HG03342 (cell line): ENCODE measurements at regions not wholly inside any gene's neighbourhood (a gene's known extent, or its start where the extent isn't known, plus 50 kb on each side); places are given as distances from the start of the nearest gene placed in this dataset.
"Not testable (repeated sequence)": the region's sequence is repeated elsewhere in the genome, so short reads cannot be mapped to it uniquely, and the experiment has no call there.

Experiments used
- ATAC-seq: cut with Tn5 transposase; IDR thresholded peaks from one replicate; pipeline ENCODE4 v1.9.1; 2021; ENCODE audit warnings: mild to moderate bottlenecking, moderate library complexity; ENCODE audit not compliant: unreplicated experiment

DNA sequence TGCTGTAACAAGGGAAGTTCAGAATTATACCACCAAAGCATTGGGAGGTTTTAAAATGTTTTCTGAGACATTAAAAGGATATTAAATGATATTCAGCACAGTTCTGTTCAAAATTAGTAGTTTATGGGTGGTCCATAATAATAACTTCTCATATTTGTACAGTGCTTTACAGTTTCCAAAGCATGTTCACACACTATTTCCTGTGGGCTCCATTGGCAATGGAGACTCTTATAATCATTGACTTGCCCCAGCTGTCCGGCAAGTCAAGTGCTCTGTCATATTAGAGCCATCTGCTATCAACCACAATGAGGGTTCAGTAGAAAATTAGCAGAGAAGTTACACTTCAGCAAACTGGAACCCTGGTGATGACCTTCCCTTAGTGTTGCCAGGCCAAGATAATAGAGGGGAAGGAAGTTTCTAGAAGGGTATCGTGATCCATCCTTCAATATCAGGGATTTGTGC, 526.6 kb upstream of the CCDC196 start:
- ATAC-seq: peak; percentile 72

DNA sequence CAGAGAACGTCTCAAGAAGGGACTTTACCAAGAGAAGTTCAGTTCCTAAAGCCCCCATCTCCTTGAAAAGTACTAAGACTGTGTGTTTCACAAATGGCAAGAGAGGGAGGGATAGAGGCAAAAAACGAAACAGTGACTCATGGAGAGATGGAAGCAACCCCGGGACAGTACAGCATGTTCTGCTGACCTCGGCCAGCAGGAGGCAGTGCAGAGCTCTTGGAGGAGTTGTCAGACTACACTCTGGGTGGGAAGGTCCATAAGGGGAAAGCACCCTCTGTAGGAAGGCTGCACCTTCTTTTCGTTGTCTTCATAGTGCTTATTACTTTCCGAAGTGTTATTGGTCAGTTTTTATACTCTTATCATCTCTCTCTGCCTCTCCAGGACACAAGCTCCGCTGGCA, 525.2 kb upstream of the CCDC196 start:
- ATAC-seq: peak; percentile 61

DNA sequence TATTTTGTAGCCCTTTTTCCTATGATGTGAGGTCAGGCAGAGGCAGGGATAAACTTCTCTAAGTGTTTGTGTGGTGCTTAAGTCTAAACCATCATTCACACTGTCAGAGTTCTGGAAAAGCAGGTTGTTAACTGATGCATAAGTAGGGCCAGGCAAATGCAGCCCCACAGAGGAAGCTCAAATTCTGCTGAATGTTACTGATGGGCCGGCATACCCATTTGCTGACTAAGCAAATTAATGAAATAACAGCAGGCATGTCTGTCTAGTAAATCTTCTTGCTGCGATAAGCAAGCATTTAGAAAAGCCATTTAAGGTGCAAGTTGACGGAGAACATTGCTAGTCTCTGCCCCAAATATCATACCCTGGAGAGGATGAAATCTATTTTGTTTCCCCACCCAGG, 523.2 kb upstream of the CCDC196 start:
- ATAC-seq: no peak

DNA sequence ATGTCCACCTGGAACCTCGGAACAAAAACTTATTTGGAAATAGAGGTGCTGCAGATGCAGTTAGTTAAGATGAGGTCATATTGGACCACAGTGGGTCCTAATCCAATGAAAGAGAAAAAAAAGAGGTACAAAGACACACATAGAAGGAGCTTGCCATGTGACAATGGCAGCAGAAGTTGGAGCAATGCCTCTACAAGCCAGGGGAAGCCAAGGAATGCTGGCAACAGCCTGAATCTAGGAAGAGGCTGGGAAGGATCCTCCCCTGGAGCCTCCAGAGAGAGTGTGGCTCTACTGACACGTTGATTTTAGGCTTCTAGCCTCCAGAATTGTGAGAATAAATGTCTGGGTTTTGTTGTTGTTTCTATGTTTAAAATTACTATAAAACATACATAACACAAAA, 521.8 kb upstream of the CCDC196 start:
- ATAC-seq: no peak

DNA sequence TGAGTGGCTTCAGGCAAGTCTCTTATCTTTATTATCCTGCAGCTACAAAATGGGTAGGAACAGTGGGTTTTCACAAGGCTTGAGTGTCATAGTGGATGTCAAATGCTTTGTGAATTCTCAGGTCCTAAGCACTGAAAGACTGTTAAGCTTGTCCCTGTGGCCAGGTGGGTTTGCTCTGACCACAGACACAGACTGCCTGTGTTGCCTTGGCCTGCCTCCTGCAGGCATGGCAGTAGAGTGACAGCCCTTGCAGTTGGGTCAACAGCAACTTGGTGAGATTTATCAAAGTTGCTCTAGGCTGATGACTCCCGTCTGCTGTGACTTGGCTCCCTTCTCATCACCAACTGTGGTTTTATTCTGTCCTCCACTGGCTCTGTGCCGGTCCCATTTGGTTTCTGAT, 520.0 kb upstream of the CCDC196 start:
- no peak for ATAC-seq

DNA sequence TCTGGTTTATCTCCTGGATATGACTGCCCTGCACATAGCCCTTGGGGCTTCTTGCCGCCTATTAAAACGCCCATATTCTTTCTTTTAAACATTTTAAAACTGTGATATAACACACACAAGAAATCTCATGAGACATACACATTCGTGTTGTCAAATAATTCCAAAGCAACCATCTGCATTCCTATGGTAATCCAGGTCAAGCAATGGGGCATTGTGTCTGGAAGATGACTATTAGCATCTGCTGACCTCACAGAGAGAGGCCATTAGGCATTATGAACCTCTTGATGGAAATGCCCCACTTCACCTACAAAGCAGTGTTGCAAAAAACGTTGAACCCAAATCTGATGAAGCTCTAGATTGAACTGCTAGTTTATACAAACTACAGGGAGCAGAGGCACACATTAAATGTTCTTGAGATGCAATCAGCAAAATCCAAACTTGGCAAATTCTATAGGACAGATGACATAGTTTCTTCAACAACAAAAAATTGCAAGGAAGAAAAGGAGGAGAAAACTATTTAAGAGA, 513.8 kb upstream of the CCDC196 start:
- ATAC-seq: no peak

DNA sequence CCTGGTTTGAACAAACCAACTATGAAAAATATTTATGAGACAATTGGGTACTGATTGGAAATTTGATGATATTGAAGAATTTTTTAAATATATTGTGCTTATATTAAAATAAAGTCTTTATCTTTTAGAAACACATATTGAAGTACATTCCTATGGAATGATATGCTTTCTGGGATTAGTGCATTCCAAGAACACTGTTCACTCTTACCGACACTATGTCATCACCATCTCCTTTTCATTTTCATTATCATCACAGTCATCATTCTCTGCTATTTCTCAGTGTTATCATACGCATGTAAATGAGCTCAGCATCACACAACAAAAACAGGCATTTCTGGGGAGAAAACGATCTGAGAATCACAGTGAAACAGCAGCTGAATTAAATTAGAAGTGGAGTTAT, 513.3 kb upstream of the CCDC196 start:
- no peak for ATAC-seq

DNA sequence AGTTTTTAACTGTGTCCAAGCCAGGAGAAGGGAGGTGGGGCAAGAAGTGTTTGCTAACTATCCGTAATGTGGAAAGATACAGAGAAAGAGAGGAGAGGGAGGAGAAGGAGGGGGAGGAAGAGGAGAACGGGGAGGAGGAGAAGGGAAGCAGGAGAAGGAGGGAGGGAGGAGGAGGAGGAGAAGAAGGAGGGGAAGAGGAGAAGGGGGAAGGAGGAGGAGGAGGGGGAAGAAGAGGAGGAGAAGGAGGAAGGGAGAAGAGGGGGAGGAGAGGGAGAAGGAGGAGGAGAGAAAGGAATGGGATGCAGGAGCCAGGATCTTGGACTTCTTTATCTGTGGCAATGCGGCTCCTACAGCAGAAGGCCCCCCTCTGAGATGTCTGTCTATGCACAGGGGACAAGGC, 510.3 kb upstream of the CCDC196 start:
- no peak for ATAC-seq

DNA sequence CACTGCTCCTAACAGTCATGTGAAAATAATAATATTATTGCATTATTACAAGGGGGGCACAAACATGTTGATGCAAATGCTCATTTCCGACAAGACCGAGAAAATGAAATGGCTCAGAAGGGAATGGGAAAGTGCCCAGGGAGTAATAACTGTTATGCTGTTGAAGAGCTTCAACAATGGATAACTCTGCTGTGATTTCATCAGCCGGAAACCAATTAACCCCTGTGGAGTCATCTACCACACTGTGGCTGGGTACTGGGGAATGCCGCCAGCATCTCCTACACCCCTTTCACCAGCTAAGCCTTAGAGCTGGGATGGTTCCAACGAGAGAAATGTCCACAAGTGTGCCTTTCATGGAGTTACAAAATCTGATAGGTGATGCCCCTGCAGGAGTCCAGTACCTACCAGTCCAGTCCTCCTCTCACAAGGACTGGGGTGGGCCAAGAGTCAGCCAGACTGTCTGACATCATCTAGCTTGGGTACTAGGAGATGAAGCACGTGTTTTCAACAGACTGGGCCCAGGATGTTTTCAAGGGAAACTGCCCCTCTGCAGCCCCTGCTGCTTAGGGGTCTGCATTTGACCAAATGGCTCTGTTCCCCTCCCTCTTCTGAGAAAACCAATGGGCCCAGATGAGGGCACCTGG, 509.3 kb upstream of the CCDC196 start:
- ATAC-seq: no peak

DNA sequence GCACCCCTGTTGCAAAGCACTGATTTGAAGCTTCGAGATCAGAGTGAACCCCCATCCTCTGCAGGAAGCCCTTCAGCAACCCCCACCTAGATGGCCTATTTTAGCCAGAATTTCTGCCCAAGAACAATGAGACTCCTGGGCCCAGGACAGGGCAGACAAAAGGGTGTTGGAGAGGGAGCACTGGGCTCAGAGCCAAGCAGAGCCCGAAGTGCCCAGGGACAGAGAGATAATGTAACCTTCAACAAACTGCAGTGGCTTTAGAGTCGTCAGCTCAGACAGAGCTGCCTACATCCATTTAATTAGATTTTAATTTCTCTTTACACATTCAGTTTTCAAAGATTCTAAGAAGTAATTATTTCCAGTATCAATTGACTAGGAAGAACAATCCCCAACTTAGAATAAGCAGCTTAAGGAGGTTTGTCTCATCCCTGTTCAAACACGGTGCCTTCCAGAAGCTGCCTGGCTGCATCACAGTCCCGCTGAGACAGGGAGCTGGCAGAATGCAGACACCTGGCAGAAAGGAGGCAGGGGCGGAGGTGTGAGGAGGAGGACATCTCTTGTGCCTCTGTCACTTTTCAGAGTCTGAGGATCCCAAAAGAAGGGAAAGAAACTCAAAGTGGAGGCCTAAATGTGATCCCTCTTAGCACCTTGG, 504.9 kb upstream of the CCDC196 start:
- no peak for ATAC-seq

DNA sequence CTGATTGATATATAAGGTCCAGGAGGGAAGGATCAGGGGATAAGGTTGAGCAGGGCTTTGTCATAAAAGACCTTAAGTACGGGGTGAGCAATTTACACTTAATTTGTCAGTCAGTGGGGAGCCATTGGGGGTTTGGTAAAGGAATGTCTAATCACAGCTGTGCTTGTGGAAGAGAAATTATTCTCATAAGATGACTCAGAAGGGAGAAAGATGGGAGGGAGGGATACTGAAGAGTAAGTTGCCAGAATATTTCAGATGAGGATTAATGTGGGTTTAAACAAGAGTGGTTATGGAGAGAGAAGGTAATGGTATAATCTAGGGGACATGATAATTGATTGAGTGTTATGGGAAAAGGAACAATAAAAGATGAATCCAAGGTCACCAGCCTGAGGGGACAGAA, 500.1 kb upstream of the CCDC196 start:
- ATAC-seq: no peak

DNA sequence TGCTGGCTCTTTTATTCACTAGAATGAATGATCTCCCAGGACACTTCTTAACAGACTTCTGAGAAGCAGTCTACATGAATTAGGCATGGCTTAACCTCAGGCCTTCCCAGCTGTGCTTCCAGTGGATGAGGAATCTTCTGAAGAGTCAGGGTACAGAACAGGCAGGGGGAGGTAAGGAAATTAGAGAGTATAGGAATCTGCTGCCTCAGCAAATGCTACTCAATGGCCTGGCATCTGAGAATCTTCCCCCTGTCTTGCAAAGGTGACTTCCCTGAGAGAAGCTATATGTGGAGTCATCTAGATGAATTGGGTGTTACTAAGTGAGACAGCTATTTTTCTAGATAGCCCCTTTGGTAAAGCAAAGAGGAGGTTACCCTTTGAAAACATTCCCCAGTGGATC, 496.2 kb upstream of the CCDC196 start:
- no peak for ATAC-seq

DNA sequence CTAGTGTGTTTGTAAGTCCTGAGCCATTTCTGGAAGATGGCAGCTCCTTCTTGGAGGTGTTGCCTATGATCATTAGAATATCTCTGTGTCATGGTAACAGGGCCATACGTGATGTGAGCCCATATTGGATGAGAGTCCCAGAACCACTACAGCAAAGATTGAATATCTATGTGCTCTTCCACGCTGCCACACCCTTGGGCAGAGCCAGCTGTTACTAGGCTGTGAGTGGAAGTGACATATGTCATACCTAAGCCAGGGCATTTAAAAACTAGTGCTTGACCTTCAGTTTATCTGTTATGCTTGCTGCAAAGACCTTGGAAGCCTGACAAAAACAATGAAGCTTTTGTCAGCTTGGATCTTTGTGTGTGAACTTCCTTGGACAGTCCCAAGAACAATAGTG, 495.1 kb upstream of the CCDC196 start:
- ATAC-seq: no peak

DNA sequence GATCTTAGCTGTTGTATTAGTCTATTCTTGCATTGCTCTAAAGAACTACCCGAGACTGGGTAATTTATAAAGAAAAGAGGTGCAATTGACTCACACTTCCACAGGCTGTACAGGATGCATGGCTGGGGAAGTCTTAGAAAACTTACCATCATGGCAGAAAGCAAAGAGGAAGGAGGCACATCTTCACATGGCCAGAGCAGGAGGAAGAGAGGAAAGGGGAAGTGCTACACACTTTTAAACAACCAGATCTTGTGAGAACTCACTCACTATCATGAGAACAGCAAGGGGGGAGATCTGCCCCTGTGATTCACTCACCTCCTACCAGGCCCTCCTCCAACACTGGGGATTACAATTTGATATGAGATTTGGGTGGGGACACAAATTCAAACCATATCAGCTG, 494.2 kb upstream of the CCDC196 start:
- not testable (repeated sequence) for ATAC-seq

DNA sequence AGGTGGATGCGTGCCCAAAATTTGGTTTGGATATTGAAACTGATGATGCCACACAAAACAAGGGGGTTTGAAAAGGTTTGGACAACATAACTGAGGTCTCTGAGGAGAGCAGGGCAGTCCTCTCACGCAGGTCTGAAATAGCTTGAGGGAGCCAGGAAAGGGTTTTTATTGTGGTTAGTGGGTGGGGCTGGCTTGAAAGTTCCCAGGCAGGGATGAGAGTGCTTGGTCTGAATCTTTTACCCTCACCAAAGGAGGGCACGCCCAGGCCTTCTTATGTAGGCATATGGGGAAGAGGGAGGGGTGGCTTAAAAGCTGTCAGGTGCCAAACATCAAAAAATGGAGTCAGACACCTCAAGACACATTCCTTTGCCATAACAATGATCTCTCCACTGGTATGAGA, 493.1 kb upstream of the CCDC196 start:
- no peak for ATAC-seq

DNA sequence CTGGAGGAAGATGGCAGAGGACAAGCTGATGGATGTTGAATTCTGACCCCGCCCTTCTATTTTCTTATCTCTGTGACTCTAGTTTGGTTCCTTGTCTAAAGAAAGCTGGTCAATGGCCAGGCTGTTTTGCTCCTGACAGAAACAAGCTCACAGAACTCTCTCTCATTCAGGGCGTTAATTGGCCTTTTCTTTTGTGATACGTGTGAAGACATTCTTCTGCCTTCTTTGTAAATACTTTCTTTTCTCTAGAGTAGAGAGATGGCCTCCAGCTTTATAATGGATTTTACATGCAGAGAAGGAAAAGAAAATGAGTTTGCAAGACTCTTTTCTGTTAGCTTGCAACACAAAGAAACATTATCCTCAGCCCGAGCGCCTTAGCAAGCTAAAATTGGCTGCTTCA, 492.2 kb upstream of the CCDC196 start:
- ATAC-seq: no peak

DNA sequence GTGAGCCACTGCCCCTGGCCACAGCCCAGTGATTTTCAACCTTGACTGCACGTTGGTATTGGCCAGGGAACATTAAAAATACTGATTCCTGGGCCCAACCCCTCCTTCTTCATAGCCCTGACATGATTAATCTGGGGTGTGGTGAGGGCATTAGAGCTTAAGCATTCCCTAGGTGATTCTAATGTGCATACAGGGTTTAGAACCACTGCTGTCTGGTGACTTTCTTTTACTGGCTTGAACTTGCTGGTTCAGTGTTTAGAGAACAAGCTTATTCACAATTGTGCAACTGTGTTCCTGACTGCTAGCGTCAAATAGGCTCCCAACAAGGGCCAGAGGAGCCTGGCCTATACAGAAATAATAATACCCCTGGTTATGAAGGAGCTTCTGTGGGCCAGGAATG, 488.8 kb upstream of the CCDC196 start:
- ATAC-seq: no peak

DNA sequence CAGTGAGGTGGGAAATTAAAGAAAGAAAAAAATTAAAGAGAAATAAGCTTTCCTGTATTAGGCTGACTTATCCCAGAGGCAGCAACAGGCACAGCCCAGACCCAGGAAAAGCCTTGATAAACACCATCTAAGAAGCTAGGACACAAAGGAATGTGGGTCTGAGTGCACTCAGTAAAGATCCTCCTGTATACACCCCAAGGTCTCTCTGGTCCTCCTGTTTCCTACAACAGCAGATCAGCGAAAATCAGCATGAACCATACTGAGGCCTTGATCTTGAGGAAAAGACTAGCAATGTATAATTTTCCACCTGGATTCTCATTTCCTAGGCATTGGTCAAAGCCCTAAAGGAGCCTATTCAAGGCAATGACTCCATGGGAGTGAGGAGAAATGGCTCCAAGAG, 486.3 kb upstream of the CCDC196 start:
- no peak for ATAC-seq

DNA sequence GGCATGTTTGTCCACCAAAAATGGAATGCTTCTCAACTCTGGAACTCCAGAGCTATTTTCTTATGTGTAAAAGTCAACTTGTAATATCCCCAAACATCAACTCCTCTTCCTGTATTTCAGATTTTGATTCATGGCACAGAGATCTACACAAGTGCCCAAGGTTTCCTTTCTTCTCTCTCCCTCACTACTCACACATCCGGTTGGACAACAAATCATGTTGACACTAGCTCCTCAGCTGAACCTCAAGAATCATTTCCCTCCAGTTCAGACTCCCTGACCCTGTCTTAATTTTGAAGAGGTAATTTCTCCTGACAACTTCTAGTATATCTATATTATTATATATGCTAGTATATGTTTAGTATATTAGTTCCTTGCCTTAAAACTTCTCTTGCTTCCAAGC, 485.4 kb upstream of the CCDC196 start:
- ATAC-seq: no peak

DNA sequence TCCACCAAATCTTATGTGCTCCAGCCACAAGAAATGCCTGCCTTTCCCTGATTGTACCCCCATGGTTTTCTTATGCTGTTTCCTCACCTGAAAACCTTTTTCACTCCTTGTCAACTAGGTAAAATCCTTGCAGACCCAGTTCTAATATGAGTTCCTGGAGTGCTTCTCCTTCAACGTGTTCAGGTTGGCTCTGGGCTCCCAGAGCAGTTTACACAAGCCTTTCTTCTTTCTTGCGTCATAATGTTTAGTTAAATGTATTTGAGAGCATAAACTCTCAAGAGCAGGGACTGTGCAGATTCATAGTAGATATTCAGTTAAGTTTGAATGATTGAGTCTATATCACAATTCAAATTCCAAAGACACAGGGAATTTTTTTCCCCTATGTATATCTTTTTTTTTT, 484.8 kb upstream of the CCDC196 start:
- ATAC-seq: no peak

DNA sequence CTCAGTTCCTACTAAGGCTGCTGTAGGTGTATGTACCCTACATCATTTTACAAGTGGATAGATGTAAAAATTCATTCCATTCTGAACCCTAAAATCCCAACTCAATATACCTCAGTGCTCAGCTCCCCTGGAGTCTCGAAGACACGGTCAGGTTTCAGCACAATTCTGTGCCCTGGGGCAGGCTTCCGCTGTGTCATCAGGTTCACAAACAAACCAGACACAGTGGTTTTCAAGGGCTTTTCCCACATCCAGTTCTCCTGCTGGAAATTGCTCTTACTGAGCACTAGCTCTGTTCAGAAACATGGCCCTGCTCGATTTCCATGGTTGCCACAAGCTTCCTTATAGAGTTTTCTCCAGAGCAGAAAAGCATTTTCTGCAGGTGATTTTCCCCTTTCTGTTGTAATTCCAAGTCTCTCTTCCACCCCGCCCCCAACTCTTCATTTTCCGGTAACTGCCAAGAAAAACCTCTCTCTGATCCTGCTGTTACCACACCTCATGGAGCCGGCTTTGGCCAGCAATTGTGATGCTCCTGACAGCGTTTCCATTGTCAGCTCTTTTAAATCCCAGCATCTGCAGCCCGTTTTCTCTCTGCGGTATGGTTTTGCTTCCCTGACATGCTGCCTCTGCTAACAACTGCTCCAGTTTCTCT, 483.0 kb upstream of the CCDC196 start:
- ATAC-seq: no peak

DNA sequence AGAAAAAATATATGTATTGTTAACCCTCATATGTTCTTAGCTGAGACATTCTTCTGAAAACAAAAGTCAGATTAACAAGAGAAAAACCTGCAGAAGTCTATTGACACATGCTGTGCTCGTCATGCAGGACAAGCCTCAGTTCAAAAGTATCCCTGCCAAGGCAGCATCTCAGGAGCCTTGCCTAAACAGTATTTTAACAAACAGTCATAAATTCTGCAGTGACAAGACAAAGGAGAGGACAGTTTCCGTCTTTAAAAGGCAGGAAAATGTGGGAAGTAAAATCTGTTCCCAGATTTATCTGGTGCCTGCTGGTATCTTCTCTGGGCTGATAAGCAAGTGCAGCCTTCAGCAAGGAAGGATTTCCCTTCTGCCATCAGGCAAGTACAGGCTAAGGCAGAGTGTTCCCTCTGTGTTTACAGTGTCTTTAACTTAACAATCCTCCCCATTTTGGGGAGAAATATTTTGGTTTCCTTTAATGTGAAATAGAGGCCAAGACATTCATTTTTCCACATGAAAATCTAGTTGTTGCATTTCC, 480.2 kb upstream of the CCDC196 start:
- no peak for ATAC-seq
